D721Med (cell line): ENCODE measurements at regions not wholly inside any gene's neighbourhood (a gene's known extent, or its start where the extent isn't known, plus 50 kb on each side); places are given as distances from the start of the nearest gene placed in this dataset.

Source experiments
- DNase-seq: peaks from one replicate; pipeline ENCODE4 v3.0.0; 2011; ENCODE audit warnings: low spot score; ENCODE audit not compliant: insufficient read length
- FAIRE-seq: peaks from 2 replicates; lab custom pipeline; 2011; peaks lifted over from hg19 to GRCh38; lab: Jason Lieb, UNC
- CTCF ChIP-seq: IDR thresholded peaks from 2 replicates; pipeline ENCODE4 v1.5.1; 2012; ENCODE audit warnings: mild to moderate bottlenecking, control low read depth; ENCODE audit not compliant: insufficient read depth; ENCODE audit errors: missing control alignments

- no peak for FAIRE-seq
- TF ChIP-seq CTCF: no peak
- no peak for DNase-seq
Observed at GRCh38 chr9:110133059-110133458, 74.9 kb downstream of the C9orf152 start.

GRCh38 chr9:110133608-110134210 is 74.2 kb downstream of the C9orf152 start:
- DNase-seq: no peak
- no peak for FAIRE-seq
- no peak for TF ChIP-seq CTCF

GRCh38 chr9:110135846-110136245 is 72.1 kb downstream of the C9orf152 start:
- TF ChIP-seq CTCF: no peak
- FAIRE-seq (no peak), DNase-seq (no peak)

GRCh38 chr9:110136802-110137201 is 71.2 kb downstream of the C9orf152 start:
- no peak for FAIRE-seq
- TF ChIP-seq CTCF: no peak

GRCh38 chr9:110140276-110140675 is 67.7 kb downstream of the C9orf152 start:
- no peak for TF ChIP-seq CTCF
- DNase-seq (no peak), FAIRE-seq (no peak)

More at GRCh38 chr9:110136802-110137201, 71.2 kb downstream of the C9orf152 start:
- no peak for DNase-seq

GRCh38 chr9:110141227-110141793 is 66.6 kb downstream of the C9orf152 start:
- FAIRE-seq (no peak), DNase-seq (no peak)
- no peak for TF ChIP-seq CTCF

- FAIRE-seq (no peak), DNase-seq (no peak)
- TF ChIP-seq CTCF: no peak
Observed at GRCh38 chr9:110142253-110142652, 65.7 kb downstream of the C9orf152 start.
